ENCODE measurements at regions not wholly inside any gene's neighbourhood (a gene's known extent, or its start where the extent isn't known, plus 50 kb on each side); places are given as distances from the start of the nearest gene placed in this dataset.

GRCh38 chr5:114636271-114636670 lies 274.4 kb downstream of the KCNN2 start:
- BruUV-seq (replicated peaks), result no TSS peak
- FAIRE-seq (no peak), DNase-seq (ENCODE audit: low read depth, low spot score) (no peak), ATAC-seq (no peak)
- CTCF ChIA-PET, result no interaction called here
- TF ChIP-seq IRF4 (IDR thresholded peaks at IDR 0.05; ENCODE audit: low read depth, low read length), result no peak
- no peak for TF ChIP-seq FOS (IDR thresholded peaks at IDR 0.05; ENCODE audit: borderline replicate concordance, extremely low read depth, insufficient read length)
- TF ChIP-seq EGR1 (IDR thresholded peaks at IDR 0.05; ENCODE audit: borderline replicate concordance in 1 of 2, low read depth in 2 of 2, low read length in 2 of 2), result no peak
- no peak for TF ChIP-seq BCL11A (IDR thresholded peaks at IDR 0.05; ENCODE audit: low read depth, low read length)
- no peak for TF ChIP-seq YY1 (IDR thresholded peaks at IDR 0.05; ENCODE audit: low read depth, low read length)
- TF ChIP-seq E4F1 (IDR thresholded peaks at IDR 0.05; ENCODE audit: borderline replicate concordance, partially characterized antibody), result no peak
- no peak for TF ChIP-seq IKZF1 (conservative IDR thresholded peaks at IDR 0.05)
- TF ChIP-seq, protein P1, sequence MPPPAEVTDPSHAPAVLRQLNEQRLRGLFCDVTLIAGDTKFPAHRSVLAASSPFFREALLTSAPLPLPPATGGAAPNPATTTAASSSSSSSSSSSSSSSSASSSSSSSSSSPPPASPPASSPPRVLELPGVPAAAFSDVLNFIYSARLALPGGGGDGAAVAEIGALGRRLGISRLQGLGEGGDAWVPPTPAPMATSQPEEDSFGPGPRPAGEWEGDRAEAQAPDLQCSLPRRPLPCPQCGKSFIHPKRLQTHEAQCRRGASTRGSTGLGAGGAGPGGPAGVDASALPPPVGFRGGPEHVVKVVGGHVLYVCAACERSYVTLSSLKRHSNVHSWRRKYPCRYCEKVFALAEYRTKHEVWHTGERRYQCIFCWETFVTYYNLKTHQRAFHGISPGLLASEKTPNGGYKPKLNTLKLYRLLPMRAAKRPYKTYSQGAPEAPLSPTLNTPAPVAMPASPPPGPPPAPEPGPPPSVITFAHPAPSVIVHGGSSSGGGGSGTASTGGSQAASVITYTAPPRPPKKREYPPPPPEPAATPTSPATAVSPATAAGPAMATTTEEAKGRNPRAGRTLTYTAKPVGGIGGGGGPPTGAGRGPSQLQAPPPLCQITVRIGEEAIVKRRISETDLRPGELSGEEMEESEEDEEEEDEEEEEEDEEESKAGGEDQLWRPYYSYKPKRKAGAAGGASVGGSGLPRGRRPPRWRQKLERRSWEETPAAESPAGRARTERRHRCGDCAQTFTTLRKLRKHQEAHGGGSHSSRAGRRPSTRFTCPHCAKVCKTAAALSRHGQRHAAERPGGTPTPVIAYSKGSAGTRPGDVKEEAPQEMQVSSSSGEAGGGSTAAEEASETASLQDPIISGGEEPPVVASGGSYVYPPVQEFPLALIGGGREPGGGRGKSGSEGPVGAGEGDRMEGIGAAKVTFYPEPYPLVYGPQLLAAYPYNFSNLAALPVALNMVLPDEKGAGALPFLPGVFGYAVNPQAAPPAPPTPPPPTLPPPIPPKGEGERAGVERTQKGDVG (CRISPR knock-in tag; IDR thresholded peaks at IDR 0.05), result no peak
- TF ChIP-seq MYC (IDR thresholded peaks at IDR 0.05; ENCODE audit: insufficient read depth, insufficient read length, insufficient replicate concordance, low read length, severe bottlenecking), result no peak
- TF ChIP-seq LARP7 (IDR thresholded peaks at IDR 0.05), result no peak
- no peak for TF ChIP-seq ZNF207 (IDR thresholded peaks at IDR 0.05; ENCODE audit: borderline replicate concordance)
- TF ChIP-seq, protein P2, sequence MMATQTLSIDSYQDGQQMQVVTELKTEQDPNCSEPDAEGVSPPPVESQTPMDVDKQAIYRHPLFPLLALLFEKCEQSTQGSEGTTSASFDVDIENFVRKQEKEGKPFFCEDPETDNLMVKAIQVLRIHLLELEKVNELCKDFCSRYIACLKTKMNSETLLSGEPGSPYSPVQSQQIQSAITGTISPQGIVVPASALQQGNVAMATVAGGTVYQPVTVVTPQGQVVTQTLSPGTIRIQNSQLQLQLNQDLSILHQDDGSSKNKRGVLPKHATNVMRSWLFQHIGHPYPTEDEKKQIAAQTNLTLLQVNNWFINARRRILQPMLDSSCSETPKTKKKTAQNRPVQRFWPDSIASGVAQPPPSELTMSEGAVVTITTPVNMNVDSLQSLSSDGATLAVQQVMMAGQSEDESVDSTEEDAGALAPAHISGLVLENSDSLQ (IDR thresholded peaks at IDR 0.05), result no peak
- no peak for TF ChIP-seq ESRRA (IDR thresholded peaks at IDR 0.05; ENCODE audit: low read length)
- TF ChIP-seq NR2F1 (conservative IDR thresholded peaks at IDR 0.05), result no peak
- TF ChIP-seq WRNIP1 (IDR thresholded peaks at IDR 0.05; ENCODE audit: borderline replicate concordance, low read depth, low read length), result no peak
- H4K20me1 ChIP-seq (ENCODE audit: control insufficient read depth, insufficient read depth), result no peaks in the 10 kb centered on the region
- in situ Hi-C loops (cut with MboI), result no loop called here
- no peaks in the 10 kb centered on the region for H3K4me1 ChIP-seq (ENCODE audit: control insufficient read depth, insufficient read depth, low read length)
- 19% methylated on average over 3 of the region's 3 CpGs for WGBS (ENCODE audit: insufficient coverage, insufficient replicate concordance, low lambda C conversion rate, missing lambda C conversion rate)
- no peaks in the 10 kb centered on the region for H3K36me3 ChIP-seq (ENCODE audit: control insufficient read depth in 2 of 2, insufficient read depth in 2 of 2, low read length in 1 of 2)
- POLR2A ChIA-PET, result no interaction called here
- H3K27me3 ChIP-seq (replicated peaks in 1 of 2; ENCODE audit: control insufficient read depth in 2 of 2, insufficient read depth in 2 of 2, low read length in 1 of 2), result no peaks in the 10 kb centered on the region
- intact Hi-C loops (cut with micrococcal nuclease; ENCODE audit: unreplicated experiment), result no loop called here
- SMC1A ChIA-PET (ENCODE audit: uncharacterized antibody, unreplicated experiment), result no interaction called here
- no peak overlapping the region for H3K4me3 ChIP-seq
- H3K9me3 ChIP-seq (replicated peaks; ENCODE audit: control insufficient read depth, insufficient read depth, low read length), result no peaks in the 10 kb centered on the region
- H3K9ac ChIP-seq (ENCODE audit: control insufficient read depth, insufficient read depth, low read length), result no peak overlapping the region
- no peak overlapping the region for H2AFZ ChIP-seq (ENCODE audit: control insufficient read depth, low read depth, low read length)
- RAD21 ChIA-PET (ENCODE audit: unreplicated experiment), result no interaction called here
- no peak overlapping the region for H3K27ac ChIP-seq (ENCODE audit: control insufficient read depth, insufficient read depth)
- no peaks in the 10 kb centered on the region for H3K79me2 ChIP-seq (ENCODE audit: control insufficient read depth, insufficient read depth, low read length)
- no peak overlapping the region for H3K4me2 ChIP-seq (ENCODE audit: control insufficient read depth, insufficient read depth)
